AG10803 (cell line): ENCODE measurements at regions not wholly inside any gene's neighbourhood (a gene's known extent, or its start where the extent isn't known, plus 50 kb on each side); places are given as distances from the start of the nearest gene placed in this dataset.

ENCODE experiments used
- DNase-seq: peaks from one replicate; pipeline ENCODE4 v3.0.0; 2010; ENCODE audit warnings: low read depth
- H3K4me3 ChIP-seq: 2 replicates; pipeline ENCODE4 v1.5.1; 2011; ENCODE audit warnings: mild to moderate bottlenecking, low read length, control low read depth
- CTCF ChIP-seq: conservative IDR thresholded peaks from 2 replicates; pipeline ENCODE4 v1.5.1; 2011; ENCODE audit warnings: mild to moderate bottlenecking, low read length, control low read depth, inconsistent platforms

- DNase-seq, result peak; percentile 2
- no peak overlapping the region for H3K4me3 ChIP-seq
- TF ChIP-seq CTCF, result no peak
Observed at GRCh38 chr1:29945426-29945825, 709.1 kb downstream of the PTPRU start.

GRCh38 chr1:29944253-29944905, 708.1 kb downstream of the PTPRU start:
- no peak for DNase-seq
- TF ChIP-seq CTCF, result no peak
- no peak overlapping the region for H3K4me3 ChIP-seq

GRCh38 chr1:29943034-29943433, 706.7 kb downstream of the PTPRU start:
- no peak overlapping the region for H3K4me3 ChIP-seq
- TF ChIP-seq CTCF, result no peak
- no peak for DNase-seq

GRCh38 chr1:29939079-29939478, 702.8 kb downstream of the PTPRU start:
- no peak overlapping the region for H3K4me3 ChIP-seq
- no peak for TF ChIP-seq CTCF
- DNase-seq, result no peak

GRCh38 chr1:29937356-29937755, 701.0 kb downstream of the PTPRU start:
- TF ChIP-seq CTCF, result no peak
- DNase-seq, result no peak
- H3K4me3 ChIP-seq, result no peak overlapping the region

- no peak for DNase-seq
- H3K4me3 ChIP-seq, result no peak overlapping the region
- TF ChIP-seq CTCF, result no peak
Observed at GRCh38 chr1:29936031-29936544, 699.8 kb downstream of the PTPRU start.

- H3K4me3 ChIP-seq, result no peak overlapping the region
- DNase-seq, result no peak
- no peak for TF ChIP-seq CTCF
Observed at GRCh38 chr1:29934255-29934772, 698.0 kb downstream of the PTPRU start.
